ENCODE measurements at regions not wholly inside any gene's neighbourhood (a gene's known extent, or its start where the extent isn't known, plus 50 kb on each side); places are given as distances from the start of the nearest gene placed in this dataset.

DNA sequence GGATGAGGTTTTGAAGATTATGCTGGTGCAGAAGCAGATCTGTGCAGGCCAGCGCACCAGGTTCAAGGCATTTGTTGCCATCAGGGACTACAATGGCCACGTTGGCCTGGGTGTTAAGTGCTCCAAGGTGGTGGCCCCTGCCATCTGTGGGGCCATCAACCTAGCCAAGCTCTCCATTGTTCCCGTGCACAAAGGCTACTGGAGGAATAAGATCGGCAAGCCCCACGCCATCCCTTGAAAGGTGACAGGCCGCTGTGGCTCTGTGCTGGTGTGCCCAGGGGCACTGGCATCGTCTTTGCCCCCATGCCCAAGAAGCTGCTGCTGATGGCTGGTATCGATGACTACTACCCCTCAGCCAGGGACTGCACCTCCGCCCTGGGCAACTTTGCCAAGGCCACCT lies 142.5 kb downstream of the SPATA31D1 start:
- no peaks in the 10 kb centered on the region for H3K36me3 ChIP-seq (replicated peaks in 1 of 2; ENCODE audit: control insufficient read depth in 1 of 2, insufficient read depth in 2 of 2, low read length in 2 of 2)
- WGBS (ENCODE audit: insufficient coverage): 94% methylated on average over 9 of the region's 9 CpGs
- no peak for DNase-seq
- no peak overlapping the region for H3K27ac ChIP-seq (ENCODE audit: low read depth in 1 of 2, low read length in 2 of 2)
- TF ChIP-seq, protein P1, sequence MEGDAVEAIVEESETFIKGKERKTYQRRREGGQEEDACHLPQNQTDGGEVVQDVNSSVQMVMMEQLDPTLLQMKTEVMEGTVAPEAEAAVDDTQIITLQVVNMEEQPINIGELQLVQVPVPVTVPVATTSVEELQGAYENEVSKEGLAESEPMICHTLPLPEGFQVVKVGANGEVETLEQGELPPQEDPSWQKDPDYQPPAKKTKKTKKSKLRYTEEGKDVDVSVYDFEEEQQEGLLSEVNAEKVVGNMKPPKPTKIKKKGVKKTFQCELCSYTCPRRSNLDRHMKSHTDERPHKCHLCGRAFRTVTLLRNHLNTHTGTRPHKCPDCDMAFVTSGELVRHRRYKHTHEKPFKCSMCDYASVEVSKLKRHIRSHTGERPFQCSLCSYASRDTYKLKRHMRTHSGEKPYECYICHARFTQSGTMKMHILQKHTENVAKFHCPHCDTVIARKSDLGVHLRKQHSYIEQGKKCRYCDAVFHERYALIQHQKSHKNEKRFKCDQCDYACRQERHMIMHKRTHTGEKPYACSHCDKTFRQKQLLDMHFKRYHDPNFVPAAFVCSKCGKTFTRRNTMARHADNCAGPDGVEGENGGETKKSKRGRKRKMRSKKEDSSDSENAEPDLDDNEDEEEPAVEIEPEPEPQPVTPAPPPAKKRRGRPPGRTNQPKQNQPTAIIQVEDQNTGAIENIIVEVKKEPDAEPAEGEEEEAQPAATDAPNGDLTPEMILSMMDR (IDR thresholded peaks at IDR 0.05): no peak
- no peaks in the 10 kb centered on the region for H3K4me1 ChIP-seq (ENCODE audit: control insufficient read depth in 1 of 2, insufficient read depth in 2 of 2, low read length in 2 of 2)
- no peak overlapping the region for H3K4me2 ChIP-seq (replicated peaks; ENCODE audit: extremely low read depth, low read length, poor library complexity, severe bottlenecking)
- H3K9me3 Mint-ChIP-seq: peaks cover 0 to 10% (median 2%) of the 10 kb centered on the region in 7 donors
- no peaks in the 10 kb centered on the region for H3K36me3 Mint-ChIP-seq
- peaks cover 0 to 3% of the 10 kb centered on the region in 2 donors for H3K9me3 ChIP-seq (replicated peaks in 1 of 2; ENCODE audit: control insufficient read depth in 1 of 2, insufficient read depth in 1 of 2, low read length in 2 of 2)
- no peak overlapping the region for H3K4me3 Mint-ChIP-seq
- no peaks in the 10 kb centered on the region for H3K27me3 Mint-ChIP-seq (ENCODE audit: low read depth in 3 of 3)
- no peak overlapping the region for H3K4me3 ChIP-seq (replicated peaks in 1 of 3; ENCODE audit: low read depth in 2 of 3, low read length in 3 of 3)
- no peaks in the 10 kb centered on the region for H3K27me3 ChIP-seq (ENCODE audit: control insufficient read depth in 2 of 2, insufficient read depth in 2 of 2, low read length in 2 of 2)
- intact Hi-C loops (cut with micrococcal nuclease): no loop called here
- H3K79me2 ChIP-seq (ENCODE audit: insufficient read depth, low read length): no peaks in the 10 kb centered on the region
- no peak overlapping the region for H3K27ac Mint-ChIP-seq
- H3K9ac ChIP-seq (ENCODE audit: insufficient read depth, low read length, poor library complexity, severe bottlenecking): no peak overlapping the region
- no peaks in the 10 kb centered on the region for H4K20me1 ChIP-seq (ENCODE audit: insufficient read depth, low read length)
- no peak overlapping the region for H2AFZ ChIP-seq (ENCODE audit: insufficient read depth, low read depth, low read length, poor library complexity, severe bottlenecking)
- H3K4me1 Mint-ChIP-seq: no peaks in the 10 kb centered on the region

DNA sequence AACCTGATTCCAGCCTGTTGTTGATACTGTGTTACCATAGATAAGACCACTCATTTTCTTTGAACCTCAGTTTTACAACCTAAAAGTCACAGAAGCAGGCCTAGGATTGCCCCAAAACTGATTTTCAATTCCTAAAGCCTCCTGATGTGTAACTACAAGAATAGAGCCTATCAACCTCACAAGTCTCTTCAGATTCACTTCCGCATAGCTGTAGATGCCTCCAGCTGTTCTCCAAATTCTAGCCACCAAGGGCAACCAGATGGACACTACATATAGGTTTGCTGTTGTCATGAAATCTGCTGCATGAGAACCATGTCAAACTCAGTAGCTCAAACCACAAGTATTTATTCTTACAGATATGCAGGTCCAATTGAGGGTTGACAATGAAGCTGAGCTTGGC lies 143.5 kb downstream of the SPATA31D1 start:
- no peaks in the 10 kb centered on the region for H3K27me3 ChIP-seq (ENCODE audit: control insufficient read depth in 2 of 2, insufficient read depth in 2 of 2, low read length in 2 of 2)
- H3K27ac ChIP-seq (ENCODE audit: low read depth in 1 of 2, low read length in 2 of 2): no peak overlapping the region
- H3K27me3 Mint-ChIP-seq (ENCODE audit: low read depth in 3 of 3): no peaks in the 10 kb centered on the region
- H3K79me2 ChIP-seq (ENCODE audit: insufficient read depth, low read length): no peaks in the 10 kb centered on the region
- peaks cover 0 to 10% (median 2%) of the 10 kb centered on the region in 7 donors for H3K9me3 Mint-ChIP-seq
- H2AFZ ChIP-seq (ENCODE audit: insufficient read depth, low read depth, low read length, poor library complexity, severe bottlenecking): no peak overlapping the region
- no peak for DNase-seq
- H3K36me3 ChIP-seq (replicated peaks in 1 of 2; ENCODE audit: control insufficient read depth in 1 of 2, insufficient read depth in 2 of 2, low read length in 2 of 2): no peaks in the 10 kb centered on the region
- H3K4me1 ChIP-seq (ENCODE audit: control insufficient read depth in 1 of 2, insufficient read depth in 2 of 2, low read length in 2 of 2): no peaks in the 10 kb centered on the region
- no peak overlapping the region for H3K27ac Mint-ChIP-seq
- H3K4me2 ChIP-seq (replicated peaks; ENCODE audit: extremely low read depth, low read length, poor library complexity, severe bottlenecking): no peak overlapping the region
- peaks cover 0 to 3% of the 10 kb centered on the region in 2 donors for H3K9me3 ChIP-seq (replicated peaks in 1 of 2; ENCODE audit: control insufficient read depth in 1 of 2, insufficient read depth in 1 of 2, low read length in 2 of 2)
- H3K4me1 Mint-ChIP-seq: no peaks in the 10 kb centered on the region
- no peak overlapping the region for H3K9ac ChIP-seq (ENCODE audit: insufficient read depth, low read length, poor library complexity, severe bottlenecking)
- 100% methylated on average over 1 of the region's 1 CpG for WGBS (ENCODE audit: insufficient coverage)
- TF ChIP-seq, protein P1 (IDR thresholded peaks at IDR 0.05): no peak
- no peaks in the 10 kb centered on the region for H3K36me3 Mint-ChIP-seq
- no peaks in the 10 kb centered on the region for H4K20me1 ChIP-seq (ENCODE audit: insufficient read depth, low read length)
- no peak overlapping the region for H3K4me3 ChIP-seq (replicated peaks in 1 of 3; ENCODE audit: low read depth in 2 of 3, low read length in 3 of 3)
- intact Hi-C loops (cut with micrococcal nuclease): no loop called here
- H3K4me3 Mint-ChIP-seq: no peak overlapping the region

All from CD14-positive monocyte (primary cell).